Liver (tissue), 2 donors: ENCODE measurements at regions not wholly inside any gene's neighbourhood (a gene's known extent, or its start where the extent isn't known, plus 50 kb on each side); places are given as distances from the start of the nearest gene placed in this dataset.

ENCODE experiments used
- CTCF ChIP-seq: fragments of 150-350 bp; IDR thresholded peaks from 2 replicates; pipeline ENCODE4 v1.5.1; 2017; ENCODE audit warnings: improper control_type of control experiment, low read depth, low read length; ENCODE audit not compliant: missing input control
- REST ChIP-seq: IDR thresholded peaks from 2 replicates; pipeline ENCODE4 v1.6.1; 2016; ENCODE audit warnings: antibody characterized with exemption, mild to moderate bottlenecking
- YY1 ChIP-seq: IDR thresholded peaks from 2 replicates; pipeline ENCODE4 v1.6.1; 2016; ENCODE audit warnings: antibody characterized with exemption, mild to moderate bottlenecking
- ZBTB33 ChIP-seq: IDR thresholded peaks from 2 replicates; pipeline ENCODE4 v1.6.1; 2016; ENCODE audit warnings: antibody characterized with exemption
- donor health status: healthy.

- no peak for TF ChIP-seq REST
- TF ChIP-seq YY1: no peak
- TF ChIP-seq ZBTB33: no peak
- no peak for TF ChIP-seq CTCF
These were observed 112.3 kb upstream of the NR3C1 start for GRCh38 chr5:143515829-143516228.
